ENCODE measurements at regions not wholly inside any gene's neighbourhood (a gene's known extent, or its start where the extent isn't known, plus 50 kb on each side); places are given as distances from the start of the nearest gene placed in this dataset.

GRCh38 chr13:63167699-63168337, 1752.2 kb upstream of the PCDH20 start:
- no peak for DNase-seq (ENCODE audit: low spot score)
- in situ Hi-C loops (cut with MboI; ENCODE audit: low pct_unique_long_range_greater_than_20kb, low sequenced_read_pairs, unreplicated experiment), result no loop called here
- TF ChIP-seq CTCF (IDR thresholded peaks at IDR 0.05; ENCODE audit: extremely low read depth, insufficient read depth, missing control alignments), result no peak

- in situ Hi-C loops (cut with MboI; ENCODE audit: low pct_unique_long_range_greater_than_20kb, low sequenced_read_pairs, unreplicated experiment), result no loop called here
- DNase-seq (ENCODE audit: low spot score), result no peak
- no peak for TF ChIP-seq CTCF (IDR thresholded peaks at IDR 0.05; ENCODE audit: extremely low read depth, insufficient read depth, missing control alignments)
Measured at GRCh38 chr13:63166345-63166744, 1750.7 kb upstream of the PCDH20 start.

- no peak for TF ChIP-seq CTCF (IDR thresholded peaks at IDR 0.05; ENCODE audit: extremely low read depth, insufficient read depth, missing control alignments)
- in situ Hi-C loops (cut with MboI; ENCODE audit: low pct_unique_long_range_greater_than_20kb, low sequenced_read_pairs, unreplicated experiment), result no loop called here
- DNase-seq (ENCODE audit: low spot score), result no peak
Measured at GRCh38 chr13:63163903-63164302, 1748.3 kb upstream of the PCDH20 start.

GRCh38 chr13:63161219-63161618, 1745.6 kb upstream of the PCDH20 start:
- in situ Hi-C loops (cut with MboI; ENCODE audit: low pct_unique_long_range_greater_than_20kb, low sequenced_read_pairs, unreplicated experiment), result no loop called here
- TF ChIP-seq CTCF (IDR thresholded peaks at IDR 0.05; ENCODE audit: extremely low read depth, insufficient read depth, missing control alignments), result no peak
- DNase-seq (ENCODE audit: low spot score), result no peak

- no peak for DNase-seq (ENCODE audit: low spot score)
- no peak for TF ChIP-seq CTCF (IDR thresholded peaks at IDR 0.05; ENCODE audit: extremely low read depth, insufficient read depth, missing control alignments)
- in situ Hi-C loops (cut with MboI; ENCODE audit: low pct_unique_long_range_greater_than_20kb, low sequenced_read_pairs, unreplicated experiment), result no loop called here
Measured at GRCh38 chr13:63156816-63157215, 1741.2 kb upstream of the PCDH20 start.

GRCh38 chr13:63149375-63149774, 1733.7 kb upstream of the PCDH20 start:
- DNase-seq (ENCODE audit: low spot score), result no peak
- no peak for TF ChIP-seq CTCF (IDR thresholded peaks at IDR 0.05; ENCODE audit: extremely low read depth, insufficient read depth, missing control alignments)
- in situ Hi-C loops (cut with MboI; ENCODE audit: low pct_unique_long_range_greater_than_20kb, low sequenced_read_pairs, unreplicated experiment), result no loop called here

Data from GM13977 (cell line).